Mucosa of rectum (tissue), 2 donors: ENCODE measurements at regions not wholly inside any gene's neighbourhood (a gene's known extent, or its start where the extent isn't known, plus 50 kb on each side); places are given as distances from the start of the nearest gene placed in this dataset.
"Not testable (repeated sequence)": the region's sequence is repeated elsewhere in the genome, so short reads cannot be mapped to it uniquely, and the experiment has no call there.

Source experiments
- H3K27ac ChIP-seq, 2 donors: one replicate each; pipeline ENCODE4 v1.7.0; 2013; ENCODE audit warnings: inconsistent platforms in 2 of 2, low read depth in 2 of 2, low read length in 2 of 2
- H3K27me3 ChIP-seq, 2 donors: one replicate each; pipeline ENCODE4 v1.7.0; 2013; ENCODE audit warnings: low read length in 2 of 2; ENCODE audit not compliant: control insufficient read depth in 2 of 2, insufficient read depth in 2 of 2
- H3K36me3 ChIP-seq, 2 donors: one replicate each; pipeline ENCODE4 v1.7.0; 2013; ENCODE audit warnings: low read length in 2 of 2; ENCODE audit not compliant: control insufficient read depth in 2 of 2, insufficient read depth in 2 of 2
- H3K4me1 ChIP-seq, 2 donors: one replicate each; pipeline ENCODE4 v1.7.0; 2013; ENCODE audit warnings: low read length in 2 of 2, mild to moderate bottlenecking in 1 of 2; ENCODE audit not compliant: control insufficient read depth in 2 of 2, insufficient read depth in 2 of 2
- H3K4me3 ChIP-seq, 2 donors: one replicate each; pipeline ENCODE4 v1.7.0; 2013; ENCODE audit warnings: low read length in 2 of 2
- H3K9ac ChIP-seq, 2 donors: one replicate each; pipeline ENCODE4 v1.7.0; 2013; ENCODE audit warnings: low read length in 2 of 2, low read depth in 1 of 2, mild to moderate bottlenecking in 1 of 2
- H3K9me3 ChIP-seq, 2 donors: one replicate each; pipeline ENCODE4 v1.7.0; 2013; ENCODE audit warnings: low read length in 2 of 2; ENCODE audit not compliant: control insufficient read depth in 2 of 2
- donor health status: healthy.
- donor health status: Normal muscosa, but diverticular disease.

DNA sequence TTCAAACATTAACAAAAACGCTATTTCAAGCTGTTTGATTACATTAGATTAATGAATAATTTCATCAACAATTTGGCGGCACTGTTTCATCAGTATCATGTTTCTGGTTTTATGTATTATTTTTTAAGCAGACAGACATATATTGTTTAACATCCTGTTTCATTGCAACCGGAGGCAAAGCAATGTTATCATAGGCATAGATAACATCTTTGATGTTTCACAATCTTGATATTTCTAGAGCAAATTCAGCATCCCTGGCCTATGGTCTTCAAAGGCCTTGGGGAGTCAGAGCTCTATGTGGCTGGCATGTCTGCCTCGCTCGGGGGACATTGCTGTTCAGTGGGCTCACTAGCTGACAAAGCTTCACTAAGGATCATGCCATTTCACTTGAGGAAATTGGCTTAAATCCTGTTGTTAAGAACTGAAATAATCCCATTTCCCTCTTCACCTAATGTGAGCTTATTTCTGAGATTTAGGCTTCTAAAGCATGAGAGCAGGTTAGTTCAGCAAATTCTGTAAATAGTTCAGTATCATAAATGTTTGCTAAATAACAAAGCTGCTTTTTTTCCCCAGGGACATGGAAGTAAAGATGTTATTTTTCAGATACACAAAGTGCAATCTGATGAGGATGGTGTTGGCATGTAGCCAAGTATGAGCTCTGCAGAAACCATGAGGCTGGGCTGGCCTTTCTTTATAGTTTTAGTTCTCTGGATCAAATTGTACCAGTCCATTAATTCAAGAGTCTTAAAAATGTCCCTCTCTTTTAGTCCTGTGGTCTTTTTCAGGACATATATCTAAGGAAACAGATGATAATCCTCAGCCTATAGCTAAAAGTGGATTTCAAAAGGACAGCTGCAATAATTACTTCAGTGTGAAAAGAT, 941.4 kb downstream of the PLOD2 start:
- Histone ChIP-seq H3K36me3 (no peaks in the 10 kb centered on the region), H3K4me1 (no peaks in the 10 kb centered on the region), H3K9me3 (no peaks in the 10 kb centered on the region), H3K4me3 (no peak overlapping the region), H3K9ac (no peak overlapping the region), H3K27me3 (no peaks in the 10 kb centered on the region), H3K27ac (no peak overlapping the region)

DNA sequence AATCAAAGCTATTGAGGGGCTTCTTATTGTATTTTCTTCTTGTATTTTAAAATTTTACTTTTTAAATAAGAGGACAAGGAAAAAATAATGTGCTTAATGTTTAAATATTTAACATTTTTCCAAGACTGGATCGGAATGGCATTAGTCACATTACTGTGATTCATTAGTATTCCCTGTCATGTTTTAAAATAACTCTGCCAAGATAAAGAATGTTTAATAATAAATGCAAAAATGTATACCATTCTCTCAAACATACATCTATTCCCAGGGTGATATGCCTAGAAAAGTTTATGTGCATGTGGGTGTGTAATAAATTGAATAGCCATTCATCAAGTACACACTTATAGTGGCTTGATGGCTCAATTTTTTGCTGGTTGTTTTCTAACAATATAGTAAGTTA, 936.1 kb downstream of the PLOD2 start:
- Histone ChIP-seq H3K9ac (no peak overlapping the region), H3K4me1 (no peaks in the 10 kb centered on the region), H3K27ac (no peak overlapping the region), H3K27me3 (no peaks in the 10 kb centered on the region), H3K36me3 (no peaks in the 10 kb centered on the region), H3K4me3 (no peak overlapping the region), H3K9me3 (peaks cover 0 to 2% of the 10 kb centered on the region in 2 donors)

DNA sequence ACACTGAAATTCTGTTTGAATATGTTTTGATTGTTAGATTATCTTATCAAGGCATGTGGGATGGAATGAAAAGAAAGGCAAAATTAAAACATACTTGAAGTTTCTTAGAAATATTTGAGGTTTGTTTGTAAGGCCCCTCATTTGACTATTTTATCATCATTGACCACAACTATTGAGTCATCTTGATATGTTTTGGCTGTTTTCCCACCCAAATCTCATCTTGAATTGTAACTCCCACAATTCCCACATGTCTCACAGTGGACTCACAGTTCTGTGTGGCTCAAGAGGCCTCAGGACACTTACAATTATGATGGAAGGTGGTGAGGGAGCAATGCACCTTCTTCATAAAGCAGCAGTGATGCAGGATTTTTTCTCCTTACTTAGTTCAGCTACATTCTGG, 917.1 kb downstream of the PLOD2 start:
- H3K9me3 ChIP-seq, result no peaks in the 10 kb centered on the region

DNA sequence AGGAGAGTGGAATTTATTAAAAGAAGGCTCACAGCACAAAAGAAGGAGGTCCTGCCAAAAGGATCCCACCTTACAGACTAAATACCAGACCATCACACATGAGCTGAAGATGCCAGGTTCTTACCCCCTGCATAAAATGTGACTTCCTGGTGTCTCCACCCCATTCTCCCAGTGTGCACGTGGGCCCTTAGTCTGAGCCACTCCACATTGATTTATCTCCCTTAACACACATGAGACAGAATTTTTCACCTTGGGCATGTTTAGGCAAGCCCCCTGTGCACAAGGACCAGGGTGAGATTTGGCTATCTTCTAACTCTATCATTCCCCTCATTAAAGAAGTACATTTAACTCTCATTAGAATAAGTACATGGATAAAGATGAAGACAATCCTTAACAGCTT, 916.7 kb downstream of the PLOD2 start:
- Histone ChIP-seq H3K27me3 (no peaks in the 10 kb centered on the region), H3K4me1 (no peaks in the 10 kb centered on the region), H3K9ac (no peak overlapping the region), H3K4me3 (no peak overlapping the region), H3K9me3 (no peaks in the 10 kb centered on the region), H3K36me3 (no peaks in the 10 kb centered on the region), H3K27ac (no peak overlapping the region)

More for the DNA sequence above, 917.1 kb downstream of the PLOD2 start:
- Histone ChIP-seq H3K27me3 (no peaks in the 10 kb centered on the region), H3K27ac (no peak overlapping the region), H3K36me3 (no peaks in the 10 kb centered on the region), H3K9ac (no peak overlapping the region), H3K4me1 (no peaks in the 10 kb centered on the region), H3K4me3 (no peak overlapping the region)

DNA sequence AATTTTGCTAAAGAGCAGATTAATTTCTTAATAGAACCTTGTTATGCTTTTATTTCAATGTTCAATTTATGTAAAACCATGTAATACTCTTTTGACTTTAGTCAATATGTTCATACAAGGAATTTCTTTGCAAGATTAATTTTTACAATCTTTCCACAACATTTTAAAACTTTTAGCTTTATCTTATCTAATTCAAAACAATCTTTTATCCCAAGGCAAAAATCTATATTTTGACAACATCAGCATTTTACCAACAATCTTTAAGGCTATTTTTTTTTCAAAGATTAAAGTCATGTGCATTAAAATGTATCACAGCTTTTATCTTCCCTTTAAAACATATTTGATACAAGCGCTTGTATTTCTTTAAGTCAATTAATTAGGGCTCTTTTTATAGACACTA, 914.7 kb downstream of the PLOD2 start:
- H3K36me3 ChIP-seq, result no peaks in the 10 kb centered on the region
- H3K27ac ChIP-seq, result no peak overlapping the region
- no peaks in the 10 kb centered on the region for H3K4me1 ChIP-seq
- H3K4me3 ChIP-seq, result no peak overlapping the region
- peaks cover 0 to 2% of the 10 kb centered on the region in 2 donors for H3K9me3 ChIP-seq
- no peaks in the 10 kb centered on the region for H3K27me3 ChIP-seq
- H3K9ac ChIP-seq, result no peak overlapping the region

DNA sequence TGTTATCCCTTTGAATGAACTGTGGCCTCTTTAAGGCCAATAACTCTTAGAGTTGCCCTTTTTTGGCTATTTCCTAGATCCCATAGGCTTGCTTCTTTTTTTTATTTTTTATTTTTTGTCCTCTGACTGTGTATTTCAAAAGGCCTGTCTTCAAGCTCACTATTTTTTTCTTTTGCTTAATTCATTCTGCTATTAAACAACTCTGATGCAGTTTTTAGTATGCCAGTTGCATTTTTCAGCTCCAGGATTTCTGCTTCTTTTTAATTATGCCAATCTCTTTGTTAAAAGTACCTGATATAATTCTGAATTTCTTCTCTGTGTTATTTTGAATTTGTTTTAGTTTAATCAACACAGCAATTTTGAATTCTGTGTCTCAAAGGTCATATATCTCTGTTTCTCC, 912.1 kb downstream of the PLOD2 start:
- Histone ChIP-seq H3K27me3 (no peaks in the 10 kb centered on the region), H3K4me3 (no peak overlapping the region), H3K4me1 (no peaks in the 10 kb centered on the region), H3K9me3 (peaks cover 0 to 2% of the 10 kb centered on the region in 2 donors), H3K27ac (no peak overlapping the region), H3K9ac (no peak overlapping the region), H3K36me3 (no peaks in the 10 kb centered on the region)

DNA sequence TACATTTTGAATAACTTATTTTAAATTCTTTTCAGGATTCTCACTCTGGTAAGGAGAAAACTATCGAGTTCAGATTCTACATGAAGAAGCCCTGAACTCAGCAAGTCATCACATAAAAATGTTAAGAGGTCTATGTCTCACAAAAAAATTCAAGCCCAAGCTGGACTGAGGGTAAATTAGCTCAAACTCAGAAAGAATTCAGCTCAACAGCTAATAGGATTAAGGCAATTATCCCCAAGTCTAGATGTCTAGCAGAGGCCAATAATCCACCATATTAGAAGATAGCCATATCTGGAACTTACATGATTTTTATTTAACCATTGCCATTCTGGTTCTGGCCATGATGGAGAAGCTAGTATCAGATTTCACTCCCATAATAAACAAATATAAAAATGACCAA, 909.7 kb downstream of the PLOD2 start:
- Histone ChIP-seq H3K4me3 (no peak overlapping the region), H3K9me3 (peaks cover 0 to 2% of the 10 kb centered on the region in 2 donors), H3K9ac (no peak overlapping the region), H3K27me3 (no peaks in the 10 kb centered on the region), H3K36me3 (no peaks in the 10 kb centered on the region), H3K27ac (no peak overlapping the region), H3K4me1 (no peaks in the 10 kb centered on the region)

DNA sequence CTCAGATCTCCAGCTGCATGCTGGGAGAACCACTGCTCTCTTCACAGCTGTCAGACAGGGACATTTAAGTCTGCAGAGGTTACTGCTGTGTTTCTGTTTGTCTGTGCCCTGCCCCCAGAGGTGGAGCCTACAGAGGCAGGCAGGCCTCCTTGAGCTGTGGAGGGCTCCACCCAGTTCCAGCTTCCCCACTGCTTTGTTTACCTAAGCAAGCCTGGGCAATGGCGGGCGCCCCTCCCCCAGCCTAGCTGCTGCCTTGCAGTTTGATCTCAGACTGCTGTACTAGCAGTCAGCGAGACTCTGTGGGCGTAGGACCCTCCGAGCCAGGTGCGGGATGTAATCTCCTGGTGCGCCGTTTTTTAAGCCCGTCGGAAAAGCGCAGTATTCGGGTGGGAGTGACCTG, 903.0 kb downstream of the PLOD2 start:
- H3K9ac ChIP-seq, H3K4me1 ChIP-seq, H3K27ac ChIP-seq, H3K4me3 ChIP-seq, H3K9me3 ChIP-seq, H3K27me3 ChIP-seq, H3K36me3 ChIP-seq: not testable (repeated sequence)

DNA sequence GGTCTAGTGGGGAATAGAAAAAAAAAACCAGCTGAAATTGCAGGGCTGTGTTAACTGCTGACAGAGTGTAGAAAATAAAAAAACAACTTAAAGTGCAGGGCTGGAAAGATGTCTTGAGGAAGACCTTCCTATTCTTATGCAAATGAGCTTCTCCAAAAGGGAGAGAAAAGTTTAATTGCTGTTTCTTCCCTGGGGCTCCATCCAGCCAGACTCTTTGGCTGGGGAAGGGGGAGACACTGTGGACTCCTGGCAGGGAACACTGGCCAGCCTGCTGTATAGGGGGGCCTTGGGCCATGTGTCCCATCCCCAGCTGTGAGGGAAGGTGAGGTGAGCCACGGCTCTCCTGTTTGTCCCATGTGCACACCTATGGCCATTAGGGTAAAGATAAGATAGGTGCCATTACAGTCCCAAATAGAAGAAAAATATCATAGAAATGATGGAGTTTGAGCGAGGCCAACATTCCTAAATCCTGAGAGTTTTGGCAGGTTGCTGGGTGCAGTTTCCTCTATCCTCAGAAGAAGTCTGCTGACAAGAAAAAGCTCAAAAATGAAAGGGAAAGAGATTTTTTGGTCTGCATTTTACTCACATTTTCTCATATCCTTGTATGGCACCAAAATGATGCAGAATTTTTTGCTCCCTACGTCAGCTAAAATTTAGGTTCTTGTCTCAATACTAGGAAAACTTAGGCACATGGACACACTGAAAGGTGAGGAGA, 901.7 kb downstream of the PLOD2 start:
- H3K4me3 ChIP-seq, result no peak overlapping the region
- no peaks in the 10 kb centered on the region for H3K4me1 ChIP-seq
- no peaks in the 10 kb centered on the region for H3K9me3 ChIP-seq
- H3K9ac ChIP-seq, result no peak overlapping the region
- H3K27me3 ChIP-seq, result no peaks in the 10 kb centered on the region
- H3K27ac ChIP-seq, result no peak overlapping the region
- no peaks in the 10 kb centered on the region for H3K36me3 ChIP-seq

DNA sequence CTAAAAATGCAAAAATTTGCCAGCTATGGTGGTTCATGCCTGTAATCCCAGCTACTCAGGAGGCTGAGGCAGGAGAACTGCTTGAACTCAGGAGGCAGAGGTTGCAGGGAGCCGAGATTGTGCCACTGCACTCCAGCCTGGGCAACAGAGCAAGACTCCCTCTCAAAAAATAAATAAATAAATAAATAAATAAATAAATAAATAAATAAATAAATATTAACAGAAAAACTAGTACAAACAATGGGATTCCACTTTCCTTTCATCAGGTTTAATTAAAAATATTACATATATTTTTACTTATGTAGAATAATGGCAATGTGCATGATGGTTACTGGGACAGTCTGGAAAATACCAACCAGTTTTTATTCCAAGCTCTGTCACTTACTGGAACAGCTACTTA, 897.5 kb downstream of the PLOD2 start:
- not testable (repeated sequence) for H3K9me3 ChIP-seq, H3K4me1 ChIP-seq, H3K27me3 ChIP-seq, H3K4me3 ChIP-seq, H3K27ac ChIP-seq, H3K9ac ChIP-seq, H3K36me3 ChIP-seq
